Lower lobe of right lung (tissue), 2 donors: ENCODE measurements at regions not wholly inside any gene's neighbourhood (a gene's known extent, or its start where the extent isn't known, plus 50 kb on each side); places are given as distances from the start of the nearest gene placed in this dataset.

Experiments used
- ATAC-seq, 2 donors: fragments of 200-7000 bp; cut with Tn5 transposase; one replicate each; pipeline ENCODE4 v1.9.1; 2020 to 2022; ENCODE audit warnings: mild to moderate bottlenecking in 2 of 2, moderate library complexity in 2 of 2
- DNase-seq: peaks from one replicate; pipeline ENCODE4 v3.0.0-alpha.2; 2020
- H3K27ac ChIP-seq: fragments of 200-600 bp; one replicate; pipeline ENCODE4 v1.8.0; 2022
- H3K27me3 ChIP-seq: fragments of 200-600 bp; one replicate; pipeline ENCODE4 v1.8.0; 2022; ENCODE audit warnings: low read depth
- H3K36me3 ChIP-seq: fragments of 200-600 bp; one replicate; pipeline ENCODE4 v1.8.0; 2022; ENCODE audit warnings: mild to moderate bottlenecking
- H3K4me1 ChIP-seq: fragments of 200-600 bp; one replicate; pipeline ENCODE4 v1.8.0; 2022
- H3K4me3 ChIP-seq: fragments of 200-600 bp; one replicate; pipeline ENCODE4 v1.8.0; 2022; ENCODE audit warnings: mild to moderate bottlenecking
- H3K9me3 ChIP-seq: fragments of 200-600 bp; one replicate; pipeline ENCODE4 v1.8.0; 2022
- CTCF ChIP-seq: fragments of 200-600 bp; IDR thresholded peaks from one replicate; pipeline ENCODE4 v1.8.0; 2022; ENCODE audit warnings: antibody characterized with exemption, mild to moderate bottlenecking
- intact Hi-C: fragments of 100-400 bp; cut with DNase I; formaldehyde crosslinking; loops from one replicate; pipeline ENCODE4 v1.11.0; 2022
- donor health status: DM: no; HTN: yes; CAD: no; lungs with severe emphysema.

DNA sequence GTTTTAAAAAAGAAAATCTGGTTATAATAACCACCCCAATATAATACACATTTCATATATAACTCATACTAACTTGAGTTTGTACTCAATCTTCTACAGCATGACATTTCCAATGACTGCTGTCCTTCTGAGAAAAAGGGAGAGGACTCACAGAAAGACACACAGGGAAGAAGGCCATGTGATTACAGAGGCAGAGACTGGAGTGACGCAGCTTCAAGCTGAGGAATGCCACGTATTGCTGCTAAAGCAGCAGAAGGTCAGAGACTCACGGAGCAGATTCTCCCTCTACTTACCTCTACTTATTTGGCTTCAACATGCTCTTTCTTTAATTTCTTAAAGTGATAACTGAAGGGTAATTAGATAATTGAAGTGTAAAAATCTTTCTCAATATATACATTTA is 753.5 kb upstream of the PKDCC start:
- DNase-seq (no peak), ATAC-seq (no peak)
- H3K27ac ChIP-seq, result no peak overlapping the region
- H3K27me3 ChIP-seq, result no peaks in the 10 kb centered on the region
- intact Hi-C loops, result no loop called here
- no peak overlapping the region for H3K4me3 ChIP-seq
- no peaks in the 10 kb centered on the region for H3K9me3 ChIP-seq
- H3K36me3 ChIP-seq, result no peaks in the 10 kb centered on the region
- H3K4me1 ChIP-seq, result no peaks in the 10 kb centered on the region
- no peak for TF ChIP-seq CTCF

GRCh38 chr2:41313082-41313481 is 734.7 kb upstream of the PKDCC start:
- no peak for TF ChIP-seq CTCF
- intact Hi-C loops, result no loop called here
- Histone ChIP-seq H3K36me3 (no peaks in the 10 kb centered on the region), H3K4me1 (no peaks in the 10 kb centered on the region), H3K9me3 (no peaks in the 10 kb centered on the region), H3K27me3 (no peaks in the 10 kb centered on the region), H3K4me3 (no peak overlapping the region), H3K27ac (no peak overlapping the region)
- ATAC-seq, result no peak
- no peak for DNase-seq

GRCh38 chr2:41314511-41315070 is 733.2 kb upstream of the PKDCC start:
- no peaks in the 10 kb centered on the region for H3K36me3 ChIP-seq
- intact Hi-C loops, result no loop called here
- no peaks in the 10 kb centered on the region for H3K4me1 ChIP-seq
- no peak for TF ChIP-seq CTCF
- H3K27me3 ChIP-seq, result no peaks in the 10 kb centered on the region
- DNase-seq, result no peak
- ATAC-seq, result no peak
- no peaks in the 10 kb centered on the region for H3K9me3 ChIP-seq
- no peak overlapping the region for H3K4me3 ChIP-seq
- no peak overlapping the region for H3K27ac ChIP-seq

- Histone ChIP-seq H3K36me3 (no peaks in the 10 kb centered on the region), H3K27ac (no peak overlapping the region), H3K9me3 (no peaks in the 10 kb centered on the region), H3K27me3 (no peaks in the 10 kb centered on the region), H3K4me3 (no peak overlapping the region), H3K4me1 (no peaks in the 10 kb centered on the region)
- no peak for TF ChIP-seq CTCF
- intact Hi-C loops, result no loop called here
- ATAC-seq (no peak), DNase-seq (no peak)
These were observed 728.4 kb upstream of the PKDCC start for GRCh38 chr2:41319437-41319836.

GRCh38 chr2:41320491-41320890 is 727.3 kb upstream of the PKDCC start:
- no peak for ATAC-seq
- H3K9me3 ChIP-seq, result no peaks in the 10 kb centered on the region
- no peak overlapping the region for H3K27ac ChIP-seq
- H3K27me3 ChIP-seq, result no peaks in the 10 kb centered on the region
- DNase-seq, result no peak
- intact Hi-C loops, result no loop called here
- H3K4me1 ChIP-seq, result no peaks in the 10 kb centered on the region
- TF ChIP-seq CTCF, result no peak
- H3K4me3 ChIP-seq, result no peak overlapping the region
- H3K36me3 ChIP-seq, result no peaks in the 10 kb centered on the region

GRCh38 chr2:41321351-41321750 is 726.5 kb upstream of the PKDCC start:
- intact Hi-C loops, result no loop called here
- H3K4me3 ChIP-seq, result no peak overlapping the region

More at GRCh38 chr2:41321351-41321750, 726.5 kb upstream of the PKDCC start:
- no peaks in the 10 kb centered on the region for H3K36me3 ChIP-seq
- ATAC-seq (no peak), DNase-seq (no peak)
- no peaks in the 10 kb centered on the region for H3K27me3 ChIP-seq
- no peak for TF ChIP-seq CTCF
- no peaks in the 10 kb centered on the region for H3K4me1 ChIP-seq
- H3K9me3 ChIP-seq, result no peaks in the 10 kb centered on the region
- H3K27ac ChIP-seq, result no peak overlapping the region
